ENCODE measurements at regions not wholly inside any gene's neighbourhood (a gene's known extent, or its start where the extent isn't known, plus 50 kb on each side); places are given as distances from the start of the nearest gene placed in this dataset.

GRCh38 chr12:60863421-60863820 is 1267.6 kb downstream of the SLC16A7 start:
- intact Hi-C loops (cut with DNase I): no loop called here
- no peak overlapping the region for H3K27ac ChIP-seq
- no peaks in the 10 kb centered on the region for H3K36me3 ChIP-seq
- TF ChIP-seq POLR2AphosphoS5 (IDR thresholded peaks at IDR 0.05): no peak
- no peak for DNase-seq (ENCODE audit: low spot score)
- no peaks in the 10 kb centered on the region for H3K4me1 ChIP-seq (replicated peaks)
- H3K4me3 ChIP-seq: no peak overlapping the region
- 83% methylated on average over 1 of the region's 1 CpG for WGBS
- H3K27me3 ChIP-seq (replicated peaks; ENCODE audit: insufficient read depth): no peaks in the 10 kb centered on the region
- H3K9me3 ChIP-seq: no peaks in the 10 kb centered on the region

- intact Hi-C loops (cut with DNase I): no loop called here
- TF ChIP-seq CTCF (IDR thresholded peaks at IDR 0.05): no peak
- no peak for TF ChIP-seq POLR2AphosphoS5 (IDR thresholded peaks at IDR 0.05)
- no peak for TF ChIP-seq POLR2A (IDR thresholded peaks at IDR 0.05)
- WGBS: 74% methylated on average over 7 of the region's 7 CpGs
- Histone ChIP-seq H3K4me1 (replicated peaks) (no peaks in the 10 kb centered on the region), H3K36me3 (no peaks in the 10 kb centered on the region), H3K27ac (no peak overlapping the region), H3K27me3 (replicated peaks; ENCODE audit: insufficient read depth) (no peaks in the 10 kb centered on the region), H3K9me3 (no peaks in the 10 kb centered on the region), H3K4me3 (no peak overlapping the region)
- no peak for DNase-seq (ENCODE audit: low spot score)
Observed at GRCh38 chr12:60872219-60872618, 1276.4 kb downstream of the SLC16A7 start.

GRCh38 chr12:60872850-60873713 is 1277.3 kb downstream of the SLC16A7 start:
- no peaks in the 10 kb centered on the region for H3K4me1 ChIP-seq (replicated peaks)
- DNase-seq (ENCODE audit: low spot score): no peak
- TF ChIP-seq POLR2A (IDR thresholded peaks at IDR 0.05) (no peak), POLR2AphosphoS5 (IDR thresholded peaks at IDR 0.05) (no peak), CTCF (IDR thresholded peaks at IDR 0.05) (no peak)
- no peak overlapping the region for H3K4me3 ChIP-seq
- WGBS: 74% methylated on average over 13 of the region's 13 CpGs
- H3K27me3 ChIP-seq (replicated peaks; ENCODE audit: insufficient read depth): no peaks in the 10 kb centered on the region
- H3K9me3 ChIP-seq: no peaks in the 10 kb centered on the region
- H3K36me3 ChIP-seq: no peaks in the 10 kb centered on the region
- no peak overlapping the region for H3K27ac ChIP-seq
- intact Hi-C loops (cut with DNase I): no loop called here

- no peak for DNase-seq (ENCODE audit: low spot score)
- no peaks in the 10 kb centered on the region for H3K27me3 ChIP-seq (replicated peaks; ENCODE audit: insufficient read depth)
- H3K27ac ChIP-seq: no peak overlapping the region
- intact Hi-C loops (cut with DNase I): no loop called here
- no peaks in the 10 kb centered on the region for H3K4me1 ChIP-seq (replicated peaks)
- H3K9me3 ChIP-seq: no peaks in the 10 kb centered on the region
- no peak overlapping the region for H3K4me3 ChIP-seq
- TF ChIP-seq POLR2AphosphoS5 (IDR thresholded peaks at IDR 0.05) (no peak), POLR2A (IDR thresholded peaks at IDR 0.05) (no peak), CTCF (IDR thresholded peaks at IDR 0.05) (no peak)
- no peaks in the 10 kb centered on the region for H3K36me3 ChIP-seq
Observed at GRCh38 chr12:60874091-60874490, 1278.3 kb downstream of the SLC16A7 start.

GRCh38 chr12:60920841-60921495 is 1325.1 kb downstream of the SLC16A7 start:
- H3K36me3 ChIP-seq: no peaks in the 10 kb centered on the region
- intact Hi-C loops (cut with DNase I): no loop called here
- 69% methylated on average over 2 of the region's 2 CpGs for WGBS

More at GRCh38 chr12:60920841-60921495, 1325.1 kb downstream of the SLC16A7 start:
- Histone ChIP-seq H3K27me3 (replicated peaks; ENCODE audit: insufficient read depth) (no peaks in the 10 kb centered on the region), H3K27ac (no peak overlapping the region), H3K4me1 (replicated peaks) (no peaks in the 10 kb centered on the region), H3K9me3 (no peaks in the 10 kb centered on the region), H3K4me3 (no peak overlapping the region)
- TF ChIP-seq CTCF (IDR thresholded peaks at IDR 0.05) (no peak), POLR2AphosphoS5 (IDR thresholded peaks at IDR 0.05) (no peak), POLR2A (IDR thresholded peaks at IDR 0.05) (no peak)
- DNase-seq (ENCODE audit: low spot score): no peak

Measured in prostate gland (tissue), 2 donors.